ENCODE measurements at regions not wholly inside any gene's neighbourhood (a gene's known extent, or its start where the extent isn't known, plus 50 kb on each side); places are given as distances from the start of the nearest gene placed in this dataset.

DNA sequence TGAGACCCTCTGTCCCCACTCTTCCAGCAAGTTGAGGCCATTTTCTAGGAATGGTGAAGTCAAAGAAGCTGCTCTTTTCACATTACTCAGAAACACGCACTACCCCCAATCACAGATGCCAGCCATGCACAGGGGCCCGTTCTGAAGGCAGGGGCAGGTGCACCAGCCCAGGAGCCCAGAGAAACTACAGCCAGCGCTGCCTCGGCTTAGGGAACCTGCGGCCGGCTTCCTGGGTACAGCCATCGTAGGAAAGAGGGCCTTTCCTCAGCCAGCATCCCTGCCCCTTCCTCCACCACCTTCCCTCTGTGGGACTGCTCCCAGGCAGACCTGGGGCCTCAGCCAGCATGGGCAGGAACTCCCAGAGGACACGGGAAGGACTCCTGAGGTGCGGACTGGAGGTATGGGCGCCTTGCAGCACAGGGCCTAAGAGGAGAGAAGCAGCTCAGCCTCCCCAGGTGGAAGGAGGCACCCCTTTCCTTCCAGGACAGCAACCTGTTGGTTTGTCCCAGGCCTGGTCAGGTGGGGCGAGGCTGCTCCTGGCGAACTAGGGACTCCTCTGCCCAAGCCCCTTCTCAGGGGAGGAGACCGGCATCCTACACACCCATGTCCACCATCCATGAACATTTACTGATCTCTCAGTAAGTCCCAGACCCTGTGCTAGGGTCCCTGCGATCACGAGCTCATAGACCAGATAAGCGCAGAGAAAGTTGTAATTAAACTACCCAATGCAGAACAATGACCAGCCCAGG, 99.0 kb upstream of the ID2 start:
- Histone ChIP-seq H3K27me3 (ENCODE audit: control insufficient read depth, insufficient read depth, low read length, poor library complexity, severe bottlenecking) (no peaks in the 10 kb centered on the region), H3K9ac (ENCODE audit: extremely low read depth, low read length, poor library complexity, severe bottlenecking) (no peak overlapping the region), H3K4me1 (ENCODE audit: control insufficient read depth, insufficient read depth, low read length) (peaks cover 12% of the 10 kb centered on the region), H3K36me3 (ENCODE audit: control insufficient read depth, insufficient read depth, low read length) (no peaks in the 10 kb centered on the region), H3K9me3 (ENCODE audit: control insufficient read depth, low read length) (no peaks in the 10 kb centered on the region), H3K4me3 (ENCODE audit: low read length) (no peak overlapping the region), H3K27ac (ENCODE audit: low read depth, low read length) (no peak overlapping the region)
- Mint-ChIP-seq H3K27me3 (ENCODE audit: insufficient read depth) (peaks cover 7% of the 10 kb centered on the region), H3K27ac (no peak overlapping the region), H3K4me1 (peaks cover 31% of the 10 kb centered on the region), H3K4me3 (no peak overlapping the region), H3K9me3 (no peaks in the 10 kb centered on the region), H3K36me3 (ENCODE audit: low read depth) (no peaks in the 10 kb centered on the region)
- peak; percentile 62 for DNase-seq
- TF ChIP-seq, protein P1, sequence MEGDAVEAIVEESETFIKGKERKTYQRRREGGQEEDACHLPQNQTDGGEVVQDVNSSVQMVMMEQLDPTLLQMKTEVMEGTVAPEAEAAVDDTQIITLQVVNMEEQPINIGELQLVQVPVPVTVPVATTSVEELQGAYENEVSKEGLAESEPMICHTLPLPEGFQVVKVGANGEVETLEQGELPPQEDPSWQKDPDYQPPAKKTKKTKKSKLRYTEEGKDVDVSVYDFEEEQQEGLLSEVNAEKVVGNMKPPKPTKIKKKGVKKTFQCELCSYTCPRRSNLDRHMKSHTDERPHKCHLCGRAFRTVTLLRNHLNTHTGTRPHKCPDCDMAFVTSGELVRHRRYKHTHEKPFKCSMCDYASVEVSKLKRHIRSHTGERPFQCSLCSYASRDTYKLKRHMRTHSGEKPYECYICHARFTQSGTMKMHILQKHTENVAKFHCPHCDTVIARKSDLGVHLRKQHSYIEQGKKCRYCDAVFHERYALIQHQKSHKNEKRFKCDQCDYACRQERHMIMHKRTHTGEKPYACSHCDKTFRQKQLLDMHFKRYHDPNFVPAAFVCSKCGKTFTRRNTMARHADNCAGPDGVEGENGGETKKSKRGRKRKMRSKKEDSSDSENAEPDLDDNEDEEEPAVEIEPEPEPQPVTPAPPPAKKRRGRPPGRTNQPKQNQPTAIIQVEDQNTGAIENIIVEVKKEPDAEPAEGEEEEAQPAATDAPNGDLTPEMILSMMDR (conservative IDR thresholded peaks at IDR 0.05) = no peak
- 92 to 100% methylated on average over 4 to 16 of the region's 16 CpGs for WGBS, 2 experiments (ENCODE audit: insufficient coverage in 1 of 2, insufficient read length in 1 of 2)

DNA sequence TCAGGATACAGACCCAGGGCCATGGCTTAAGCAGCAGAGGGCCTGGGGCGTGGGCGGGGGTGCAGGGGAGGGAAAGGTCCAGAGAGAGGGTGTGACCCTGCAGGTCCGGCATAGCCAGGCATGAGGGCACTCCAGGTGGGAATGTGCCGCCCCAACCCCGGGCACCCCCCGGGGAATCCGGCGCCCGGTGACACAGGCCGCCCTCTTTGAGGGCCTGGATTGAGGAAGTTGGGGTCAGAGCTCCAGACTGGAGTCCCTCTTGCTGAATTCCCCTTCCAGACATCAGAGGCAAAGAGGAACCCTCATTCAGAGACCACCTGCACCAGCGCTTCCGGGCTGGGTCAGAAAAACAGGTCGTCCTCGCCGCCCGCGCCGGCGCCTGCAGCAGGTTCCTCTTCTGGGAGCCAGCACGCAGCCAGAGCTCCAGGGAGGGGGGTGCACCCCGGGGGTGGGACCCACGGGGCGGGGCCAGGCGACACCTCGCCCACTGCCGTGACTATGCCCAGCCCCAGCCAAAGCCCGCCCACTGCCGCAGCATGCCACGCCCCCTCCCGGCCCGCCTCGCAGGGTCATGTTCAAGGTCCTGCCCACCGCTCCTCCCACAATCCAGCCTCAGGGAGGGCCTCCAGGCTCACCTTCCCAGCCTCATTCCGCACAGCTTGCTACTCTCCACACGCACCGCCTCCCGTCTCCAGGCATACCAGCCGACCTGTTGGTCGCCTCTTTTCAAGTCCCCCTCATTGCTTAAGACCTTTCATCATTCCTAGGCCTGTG, 98.3 kb upstream of the ID2 start:
- Mint-ChIP-seq H3K27me3 (ENCODE audit: insufficient read depth) (peaks cover 7% of the 10 kb centered on the region), H3K4me1 (peaks cover 31% of the 10 kb centered on the region), H3K9me3 (no peaks in the 10 kb centered on the region), H3K4me3 (peak overlapping the region; percentile 49), H3K36me3 (ENCODE audit: low read depth) (no peaks in the 10 kb centered on the region), H3K27ac (peak overlapping the region; percentile 94)
- TF ChIP-seq, protein P1 (conservative IDR thresholded peaks at IDR 0.05) = no peak
- Histone ChIP-seq H3K4me3 (ENCODE audit: low read length) (peak overlapping the region; percentile 38), H3K27me3 (ENCODE audit: control insufficient read depth, insufficient read depth, low read length, poor library complexity, severe bottlenecking) (no peaks in the 10 kb centered on the region), H3K36me3 (ENCODE audit: control insufficient read depth, insufficient read depth, low read length) (no peaks in the 10 kb centered on the region), H3K9me3 (ENCODE audit: control insufficient read depth, low read length) (no peaks in the 10 kb centered on the region), H3K27ac (ENCODE audit: low read depth, low read length) (no peak overlapping the region), H3K4me1 (ENCODE audit: control insufficient read depth, insufficient read depth, low read length) (peaks cover 12% of the 10 kb centered on the region), H3K9ac (ENCODE audit: extremely low read depth, low read length, poor library complexity, severe bottlenecking) (no peak overlapping the region)
- peak; percentile 100 for DNase-seq
- 13 to 26% methylated on average over 8 to 39 of the region's 39 CpGs for WGBS, 2 experiments (ENCODE audit: insufficient coverage in 1 of 2, insufficient read length in 1 of 2)

DNA sequence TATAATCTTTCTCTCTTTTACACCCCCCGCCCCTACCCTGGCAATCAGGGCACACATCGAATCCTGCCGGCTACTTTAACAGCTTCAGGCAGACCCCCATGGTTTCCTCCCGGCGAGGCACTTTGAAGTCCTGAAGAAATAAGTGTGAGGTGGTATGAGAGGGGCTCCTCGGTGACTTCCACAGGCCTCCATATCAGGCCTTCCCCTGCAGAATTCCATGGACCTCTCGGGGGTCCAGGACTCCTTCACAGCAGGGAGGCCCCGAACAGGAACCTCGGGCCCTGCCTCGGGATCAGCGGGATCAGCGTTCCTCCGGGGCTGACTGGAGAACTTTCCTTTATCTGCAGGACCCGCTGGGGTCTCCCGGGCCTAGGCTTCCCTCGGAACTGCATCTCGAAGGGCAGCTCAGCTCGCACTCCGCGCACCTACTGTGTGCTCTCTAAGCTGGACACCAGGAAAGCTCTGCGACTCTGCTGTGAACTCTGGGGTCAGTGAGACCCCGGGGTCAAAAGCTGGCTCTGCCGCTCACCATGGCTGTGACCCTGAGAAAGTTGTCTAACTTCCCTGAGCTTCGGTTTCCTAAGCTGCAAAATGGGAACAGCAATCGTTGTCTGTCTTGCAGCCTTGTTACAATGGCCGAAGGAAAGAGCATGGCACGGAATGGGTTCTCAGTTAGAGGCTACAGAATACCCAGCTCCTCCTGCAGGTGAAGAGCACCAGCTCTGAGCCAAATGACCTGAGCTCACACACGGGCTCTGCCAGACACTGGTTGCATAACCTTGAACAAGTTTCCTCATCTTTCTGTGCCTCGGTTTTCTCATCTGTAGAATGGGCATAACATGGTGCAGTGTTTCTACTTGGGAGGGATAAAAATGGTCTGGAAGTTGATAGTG, 97.4 kb upstream of the ID2 start:
- no peak for DNase-seq
- Mint-ChIP-seq H3K36me3 (ENCODE audit: low read depth) (no peaks in the 10 kb centered on the region), H3K9me3 (no peaks in the 10 kb centered on the region), H3K27me3 (ENCODE audit: insufficient read depth) (peaks cover 7% of the 10 kb centered on the region), H3K27ac (peak overlapping the region; percentile 94), H3K4me3 (peak overlapping the region; percentile 49), H3K4me1 (peaks cover 31% of the 10 kb centered on the region)
- Histone ChIP-seq H3K9me3 (ENCODE audit: control insufficient read depth, low read length) (no peaks in the 10 kb centered on the region), H3K4me3 (ENCODE audit: low read length) (peak overlapping the region; percentile 38), H3K4me1 (ENCODE audit: control insufficient read depth, insufficient read depth, low read length) (peaks cover 12% of the 10 kb centered on the region), H3K9ac (ENCODE audit: extremely low read depth, low read length, poor library complexity, severe bottlenecking) (no peak overlapping the region), H3K27ac (ENCODE audit: low read depth, low read length) (no peak overlapping the region), H3K27me3 (ENCODE audit: control insufficient read depth, insufficient read depth, low read length, poor library complexity, severe bottlenecking) (no peaks in the 10 kb centered on the region), H3K36me3 (ENCODE audit: control insufficient read depth, insufficient read depth, low read length) (no peaks in the 10 kb centered on the region)
- 53 to 65% methylated on average over 16 to 29 of the region's 29 CpGs for WGBS, 2 experiments (ENCODE audit: insufficient coverage in 1 of 2, insufficient read length in 1 of 2)
- TF ChIP-seq, protein P1 (conservative IDR thresholded peaks at IDR 0.05) = no peak

Data from endodermal cell (in vitro differentiated cells).